A673 (cell line): ENCODE measurements at regions not wholly inside any gene's neighbourhood (a gene's known extent, or its start where the extent isn't known, plus 50 kb on each side); places are given as distances from the start of the nearest gene placed in this dataset.

Experiments used
- BruUV-seq: library from RNA; stranded (reverse); fragments of 400-500 nt; replicated peaks from 2 replicates; lab custom pipeline; 2021; lab: Mats Ljungman, UMichigan
- CTCF ChIA-PET: fragments of 300-600 bp; sonication (Branson Sonifier 250); formaldehyde crosslinking; loops from one replicate; lab custom pipeline; 2022; ENCODE audit warnings: antibody characterized with exemption; lab: Charles Lee
- POLR2A ChIA-PET: fragments of 300-600 bp; sonication (Branson Sonifier 250); formaldehyde crosslinking; loops from one replicate; lab custom pipeline; 2022; ENCODE audit warnings: antibody characterized with exemption; ENCODE audit not compliant: low non-redundant PET; lab: Charles Lee
- DNase-seq: peaks from one replicate; pipeline ENCODE4 v3.0.0-alpha.2; 2015; ENCODE audit warnings: low spot score
- H3K27ac ChIP-seq: fragments of 200-600 bp; sonication (generic); 2 replicates; pipeline ENCODE4 v1.5.1; 2016; ENCODE audit warnings: mixed run types, low read depth, mild to moderate bottlenecking, mixed read lengths, antibody characterized with exemption, low read length; ENCODE audit not compliant: poor library complexity, severe bottlenecking
- H3K27me3 ChIP-seq: fragments of 200-600 bp; sonication (generic); replicated peaks from 2 replicates; pipeline ENCODE4 v1.6.1; 2017; ENCODE audit warnings: mixed run types, low read depth, mild to moderate bottlenecking, mixed read lengths, antibody characterized with exemption, low read length; ENCODE audit not compliant: insufficient read depth, poor library complexity
- H3K36me3 ChIP-seq: fragments of 200-600 bp; sonication (generic); 2 replicates; pipeline ENCODE4 v1.6.1; 2016; ENCODE audit warnings: mixed run types, mild to moderate bottlenecking, mixed read lengths, antibody characterized with exemption, low read length; ENCODE audit not compliant: insufficient read depth, poor library complexity, severe bottlenecking
- H3K4me1 ChIP-seq: fragments of 200-600 bp; sonication (generic); 2 replicates; pipeline ENCODE4 v1.6.1; 2017; ENCODE audit warnings: mixed run types, mild to moderate bottlenecking, mixed read lengths, antibody characterized with exemption, low read length; ENCODE audit not compliant: insufficient read depth, poor library complexity, severe bottlenecking
- H3K4me3 ChIP-seq: fragments of 200-600 bp; sonication (generic); 2 replicates; pipeline ENCODE4 v1.5.1; 2016; ENCODE audit warnings: low read depth, mixed run types, mild to moderate bottlenecking, mixed read lengths, low read length; ENCODE audit not compliant: poor library complexity, severe bottlenecking
- H3K9me3 ChIP-seq: fragments of 200-600 bp; sonication (generic); 2 replicates; pipeline ENCODE4 v1.6.1; 2016; ENCODE audit warnings: mixed run types, low read depth, mild to moderate bottlenecking, mixed read lengths, antibody characterized with exemption, low read length; ENCODE audit not compliant: poor library complexity, severe bottlenecking
- CTCF ChIP-seq: fragments of 300-800, 200-600 bp; sonication (generic); conservative IDR thresholded peaks from 2 replicates; pipeline ENCODE4 v1.5.1; 2017; ENCODE audit warnings: low read depth, mild to moderate bottlenecking, antibody characterized with exemption, low read length, moderate library complexity, mixed read lengths
- EZH2 ChIP-seq: fragments of 200-600 bp; sonication (generic); IDR thresholded peaks from 2 replicates; pipeline ENCODE4 v1.6.1; 2017; ENCODE audit warnings: borderline replicate concordance, low read depth, mild to moderate bottlenecking, mixed read lengths, antibody characterized with exemption, low read length; ENCODE audit not compliant: poor library complexity, severe bottlenecking
- intact Hi-C: fragments of 100-400 bp; cut with micrococcal nuclease; formaldehyde crosslinking; loops from one replicate; pipeline ENCODE4 v1.10.0; 2022; ENCODE audit not compliant: unreplicated experiment

GRCh38 chr10:59025981-59026765 lies 150.3 kb upstream of the PHYHIPL start:
- Histone ChIP-seq H3K27me3 (no peaks in the 10 kb centered on the region), H3K9me3 (no peaks in the 10 kb centered on the region), H3K27ac (no peak overlapping the region), H3K4me3 (no peak overlapping the region), H3K36me3 (no peaks in the 10 kb centered on the region), H3K4me1 (no peaks in the 10 kb centered on the region)
- TF ChIP-seq CTCF (no peak), EZH2 (no peak)
- intact Hi-C loops: no loop called here
- POLR2A ChIA-PET: no interaction called here
- CTCF ChIA-PET: no interaction called here
- no TSS peak for BruUV-seq
- DNase-seq: no peak

GRCh38 chr10:59027975-59028655 lies 148.3 kb upstream of the PHYHIPL start:
- Histone ChIP-seq H3K36me3 (no peaks in the 10 kb centered on the region), H3K27me3 (no peaks in the 10 kb centered on the region), H3K4me3 (no peak overlapping the region), H3K27ac (no peak overlapping the region), H3K9me3 (no peaks in the 10 kb centered on the region), H3K4me1 (no peaks in the 10 kb centered on the region)
- DNase-seq: no peak
- no peak for TF ChIP-seq EZH2
- no peak for TF ChIP-seq CTCF
- POLR2A ChIA-PET: no interaction called here
- intact Hi-C loops: no loop called here
- CTCF ChIA-PET: no interaction called here
- BruUV-seq: no TSS peak

- no peaks in the 10 kb centered on the region for H3K27me3 ChIP-seq
- BruUV-seq: no TSS peak
- no peak overlapping the region for H3K27ac ChIP-seq
- H3K4me1 ChIP-seq: no peaks in the 10 kb centered on the region
- TF ChIP-seq EZH2: no peak
- TF ChIP-seq CTCF: no peak
- ChIA-PET CTCF (no interaction called here), POLR2A (no interaction called here)
- peak; percentile 9 for DNase-seq
- no peak overlapping the region for H3K4me3 ChIP-seq
- no peaks in the 10 kb centered on the region for H3K9me3 ChIP-seq
- H3K36me3 ChIP-seq: no peaks in the 10 kb centered on the region
- intact Hi-C loops: no loop called here
These were observed 142.8 kb upstream of the PHYHIPL start for GRCh38 chr10:59033622-59034021.
